ENCODE measurements at regions not wholly inside any gene's neighbourhood (a gene's known extent, or its start where the extent isn't known, plus 50 kb on each side); places are given as distances from the start of the nearest gene placed in this dataset.

- no peak for ATAC-seq
- TF ChIP-seq ISL1 (CRISPR knock-in tag; IDR thresholded peaks at IDR 0.05) = no peak
- TF ChIP-seq ZFP3 (CRISPR knock-in tag; IDR thresholded peaks at IDR 0.05) = no peak
- no peak for TF ChIP-seq BACH2 (CRISPR knock-in tag; IDR thresholded peaks at IDR 0.05; ENCODE audit: borderline replicate concordance)
- no peak for TF ChIP-seq POU6F1 (CRISPR knock-in tag; IDR thresholded peaks at IDR 0.05; ENCODE audit: borderline replicate concordance, low read depth)
- no peak for TF ChIP-seq CREB5 (CRISPR knock-in tag; IDR thresholded peaks at IDR 0.05; ENCODE audit: low read depth)
- TF ChIP-seq CSRNP3 (CRISPR knock-in tag; IDR thresholded peaks at IDR 0.05) = no peak
- no peak for TF ChIP-seq SNAI2 (CRISPR knock-in tag; IDR thresholded peaks at IDR 0.05)
- no peak for TF ChIP-seq CSDC2 (CRISPR knock-in tag; IDR thresholded peaks at IDR 0.05)
- TF ChIP-seq GLIS3 (CRISPR knock-in tag; IDR thresholded peaks at IDR 0.05) = no peak
- no peak for TF ChIP-seq ZFP30 (CRISPR knock-in tag; IDR thresholded peaks at IDR 0.05)
- no peak for TF ChIP-seq PATZ1 (CRISPR knock-in tag; IDR thresholded peaks at IDR 0.05; ENCODE audit: borderline replicate concordance)
- no peak for TF ChIP-seq ESRRG (CRISPR knock-in tag; IDR thresholded peaks at IDR 0.05)
- no peak for TF ChIP-seq TOX (CRISPR knock-in tag; IDR thresholded peaks at IDR 0.05; ENCODE audit: borderline replicate concordance)
- TF ChIP-seq ARNTL (CRISPR knock-in tag; IDR thresholded peaks at IDR 0.05; ENCODE audit: borderline replicate concordance, low read depth) = no peak
These were observed 197.4 kb downstream of the FBXO15 start for GRCh38 chr18:73950116-73950700.

GRCh38 chr18:73948497-73948896, 199.1 kb downstream of the FBXO15 start:
- TF ChIP-seq TCF4 (CRISPR knock-in tag; IDR thresholded peaks at IDR 0.05; ENCODE audit: borderline replicate concordance) (no peak), ZFP30 (CRISPR knock-in tag; IDR thresholded peaks at IDR 0.05) (no peak), TSHZ2 (CRISPR knock-in tag; IDR thresholded peaks at IDR 0.05) (no peak), ARNTL (CRISPR knock-in tag; IDR thresholded peaks at IDR 0.05; ENCODE audit: borderline replicate concordance, low read depth) (no peak), ZNF8 (CRISPR knock-in tag; IDR thresholded peaks at IDR 0.05) (no peak), ZNF70 (CRISPR knock-in tag; IDR thresholded peaks at IDR 0.05) (no peak), BACH2 (CRISPR knock-in tag; IDR thresholded peaks at IDR 0.05; ENCODE audit: borderline replicate concordance) (no peak), POU6F1 (CRISPR knock-in tag; IDR thresholded peaks at IDR 0.05; ENCODE audit: borderline replicate concordance, low read depth) (no peak), ZNF565 (CRISPR knock-in tag; conservative IDR thresholded peaks at IDR 0.05; ENCODE audit: low read depth) (no peak), ISL1 (CRISPR knock-in tag; IDR thresholded peaks at IDR 0.05) (no peak), TOX (CRISPR knock-in tag; IDR thresholded peaks at IDR 0.05; ENCODE audit: borderline replicate concordance) (no peak), OSR1 (CRISPR knock-in tag; IDR thresholded peaks at IDR 0.05) (no peak), ZFP3 (CRISPR knock-in tag; IDR thresholded peaks at IDR 0.05) (no peak), SNAI2 (CRISPR knock-in tag; IDR thresholded peaks at IDR 0.05) (no peak), GLIS3 (CRISPR knock-in tag; IDR thresholded peaks at IDR 0.05) (no peak), CREB5 (CRISPR knock-in tag; IDR thresholded peaks at IDR 0.05; ENCODE audit: low read depth) (no peak), ZC3H10 (CRISPR knock-in tag; IDR thresholded peaks at IDR 0.05) (no peak)
- no peak for ATAC-seq
